NAMALWA (cell line): ENCODE measurements at regions not wholly inside any gene's neighbourhood (a gene's known extent, or its start where the extent isn't known, plus 50 kb on each side); places are given as distances from the start of the nearest gene placed in this dataset.
"Not testable (repeated sequence)": the region's sequence is repeated elsewhere in the genome, so short reads cannot be mapped to it uniquely, and the experiment has no call there.

ENCODE experiments used
- DNase-seq: peaks from one replicate; pipeline ENCODE4 v3.0.0-alpha.2; 2015; ENCODE audit warnings: low spot score

GRCh38 chr12:60714141-60714900 is 1118.5 kb downstream of the SLC16A7 start:
- no peak for DNase-seq

- no peak for DNase-seq
These were observed 1128.6 kb downstream of the SLC16A7 start for GRCh38 chr12:60724475-60724874.

DNA sequence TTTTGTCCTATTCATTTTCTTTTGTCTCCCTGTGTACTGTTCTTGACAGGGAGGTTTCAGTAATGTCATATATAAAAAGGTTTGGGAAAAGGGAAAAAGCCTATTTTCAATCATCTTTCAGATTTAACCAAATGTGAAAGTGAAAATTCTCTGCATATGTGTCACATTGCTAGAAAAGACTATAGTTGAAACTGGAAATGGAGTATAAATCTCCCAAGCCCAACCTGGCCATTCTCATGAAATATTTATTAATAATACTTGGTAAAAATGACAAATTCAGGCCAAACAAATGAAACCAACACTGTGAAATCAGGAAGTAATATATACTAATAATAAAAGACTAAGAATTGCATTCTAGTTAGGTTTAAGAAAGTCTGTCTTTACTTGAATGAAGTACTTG is 1129.2 kb downstream of the SLC16A7 start:
- DNase-seq = no peak

- peak; percentile 7 for DNase-seq
These were observed 1156.8 kb downstream of the SLC16A7 start for GRCh38 chr12:60752589-60752988.

DNA sequence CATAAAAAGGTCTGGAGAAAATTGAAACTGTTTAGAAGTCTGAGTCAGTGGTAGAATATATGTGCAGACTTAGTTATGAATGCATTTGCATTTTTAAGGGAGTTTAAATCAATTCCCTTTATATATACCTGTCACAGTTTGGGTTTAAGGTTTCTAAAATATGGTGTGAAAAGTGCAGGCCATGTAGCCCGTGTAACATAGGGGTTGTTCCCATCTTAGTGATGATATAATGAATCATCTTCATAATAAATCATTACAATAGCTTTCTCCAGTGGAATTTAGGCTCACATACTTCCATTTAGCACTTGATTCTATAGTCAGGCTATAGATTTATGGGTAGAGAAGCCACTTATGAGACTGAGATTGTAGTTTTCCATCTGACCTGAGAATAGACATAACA is 1162.4 kb downstream of the SLC16A7 start:
- no peak for DNase-seq

DNA sequence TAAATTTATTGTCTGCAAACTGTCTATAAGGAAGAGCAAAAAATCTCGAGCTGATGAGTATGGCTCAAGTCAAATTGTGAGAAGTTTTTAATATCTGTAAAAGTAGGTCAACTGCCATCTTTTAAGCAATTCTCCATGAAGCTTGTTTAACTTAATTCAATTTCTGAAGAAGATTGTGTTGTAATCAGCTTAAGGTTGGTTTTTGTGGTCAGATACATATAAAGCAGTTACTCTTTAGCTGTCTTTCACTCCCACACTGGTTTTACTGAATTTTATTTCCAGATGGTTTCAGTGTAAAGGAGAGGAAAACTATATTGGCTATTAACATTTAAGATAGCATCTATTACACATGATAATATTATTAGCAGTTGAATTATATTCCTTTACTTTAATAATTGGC is 1165.1 kb downstream of the SLC16A7 start:
- no peak for DNase-seq

DNA sequence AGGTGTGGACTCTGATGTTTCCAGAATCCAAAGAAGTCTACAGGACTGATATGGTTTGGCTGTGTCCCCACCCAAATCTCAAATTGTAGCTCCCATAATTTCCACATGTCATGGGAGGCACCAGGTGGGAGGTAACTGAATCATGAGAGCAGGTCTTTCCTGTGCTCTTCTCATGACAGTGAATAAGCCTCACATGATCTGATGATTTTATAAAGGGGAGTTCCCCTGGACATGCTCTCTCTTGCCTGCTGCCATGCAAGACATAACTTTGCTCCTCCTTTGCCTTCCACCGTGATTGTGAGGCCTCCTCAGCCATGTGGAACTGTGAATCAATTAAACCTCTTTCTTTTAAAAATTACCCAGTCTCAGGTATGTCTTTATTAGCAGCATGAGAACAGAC is 1205.3 kb downstream of the SLC16A7 start:
- DNase-seq = not testable (repeated sequence)

GRCh38 chr12:60803147-60803546 is 1207.3 kb downstream of the SLC16A7 start:
- DNase-seq = no peak

DNA sequence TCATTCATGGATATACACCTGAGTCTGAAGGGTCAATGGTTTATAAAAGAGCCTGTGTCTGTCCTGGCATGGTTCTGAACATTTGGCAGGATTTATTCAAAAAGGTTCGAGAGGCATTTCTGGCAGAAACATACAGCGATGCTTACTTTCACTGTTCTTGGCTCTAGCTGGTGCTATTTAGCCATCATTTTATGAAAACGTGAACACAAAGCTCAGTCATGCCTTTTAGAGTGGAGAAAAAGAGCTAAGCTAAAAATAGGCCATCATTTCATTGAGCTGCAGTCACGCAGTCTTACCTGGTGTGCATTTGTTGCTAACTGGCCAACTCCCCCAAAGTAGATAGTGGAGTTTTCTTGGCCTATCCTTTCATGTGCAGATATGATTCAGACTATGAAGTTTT is 1209.5 kb downstream of the SLC16A7 start:
- no peak for DNase-seq

DNA sequence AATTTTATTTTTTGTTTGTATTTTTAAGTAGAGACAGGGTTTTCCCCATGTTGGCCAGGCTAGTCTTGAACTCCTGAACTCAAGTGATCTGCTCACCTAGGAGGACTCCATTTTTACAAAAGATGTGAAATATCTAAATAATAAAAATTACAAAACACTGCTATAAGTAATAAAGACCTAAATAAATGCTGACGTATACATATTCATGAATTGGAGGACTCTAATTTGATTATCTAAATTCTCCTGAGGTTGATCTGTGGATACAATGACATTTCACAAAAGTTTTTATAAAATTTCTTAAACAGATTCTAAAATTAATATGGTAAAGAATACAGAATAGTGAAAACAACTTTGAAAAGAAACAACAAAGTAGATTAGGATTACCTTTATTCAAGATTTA is 1224.0 kb downstream of the SLC16A7 start:
- no peak for DNase-seq

DNA sequence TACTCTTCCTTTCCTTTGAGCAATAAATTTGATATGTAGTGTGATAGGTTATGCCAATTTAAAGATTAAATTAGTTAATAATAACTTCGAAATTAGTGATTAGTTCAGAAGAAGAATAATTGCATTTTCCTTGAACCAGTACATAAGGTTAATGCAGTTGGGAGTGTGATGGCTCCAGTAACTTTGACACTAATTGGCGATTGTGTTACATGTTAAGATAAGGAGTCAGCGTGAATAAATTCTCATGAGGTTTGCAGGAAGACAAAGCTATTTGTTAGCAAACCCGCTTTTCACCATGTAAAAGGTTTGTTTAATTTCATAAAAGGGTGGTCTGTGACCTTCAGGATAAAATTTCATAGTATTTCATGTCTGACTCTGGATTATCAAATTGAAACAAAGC is 1226.8 kb downstream of the SLC16A7 start:
- DNase-seq = no peak

GRCh38 chr12:60830381-60830780 is 1234.6 kb downstream of the SLC16A7 start:
- no peak for DNase-seq

- DNase-seq = no peak
These were observed 1236.5 kb downstream of the SLC16A7 start for GRCh38 chr12:60832290-60832689.

- no peak for DNase-seq
These were observed 1238.5 kb downstream of the SLC16A7 start for GRCh38 chr12:60834372-60834771.

GRCh38 chr12:60834806-60835205 is 1239.0 kb downstream of the SLC16A7 start:
- no peak for DNase-seq

- DNase-seq = no peak
These were observed 1240.8 kb downstream of the SLC16A7 start for GRCh38 chr12:60836651-60837050.

- no peak for DNase-seq
These were observed 1246.4 kb downstream of the SLC16A7 start for GRCh38 chr12:60842181-60842580.

GRCh38 chr12:60844101-60844500 is 1248.3 kb downstream of the SLC16A7 start:
- no peak for DNase-seq

DNA sequence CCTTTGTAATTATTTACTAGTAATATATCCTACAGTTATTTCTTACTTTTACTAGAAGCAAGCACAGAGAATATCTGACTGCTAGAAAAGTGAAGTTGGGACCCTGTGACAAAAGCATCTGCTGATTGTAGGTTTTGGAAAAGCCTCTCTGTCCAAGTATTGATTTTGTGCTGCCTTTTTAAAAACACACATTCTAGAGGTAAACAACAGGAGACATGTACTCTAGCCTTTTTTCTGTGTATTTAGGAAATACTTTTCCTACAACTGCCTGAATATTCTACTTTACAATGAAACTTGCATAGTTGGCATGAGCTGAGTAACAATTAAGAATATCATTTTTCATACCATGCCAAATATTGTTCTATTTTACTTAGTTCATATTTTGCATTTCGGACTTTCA is 1249.0 kb downstream of the SLC16A7 start:
- DNase-seq = no peak

GRCh38 chr12:60845696-60846095 is 1249.9 kb downstream of the SLC16A7 start:
- no peak for DNase-seq

DNA sequence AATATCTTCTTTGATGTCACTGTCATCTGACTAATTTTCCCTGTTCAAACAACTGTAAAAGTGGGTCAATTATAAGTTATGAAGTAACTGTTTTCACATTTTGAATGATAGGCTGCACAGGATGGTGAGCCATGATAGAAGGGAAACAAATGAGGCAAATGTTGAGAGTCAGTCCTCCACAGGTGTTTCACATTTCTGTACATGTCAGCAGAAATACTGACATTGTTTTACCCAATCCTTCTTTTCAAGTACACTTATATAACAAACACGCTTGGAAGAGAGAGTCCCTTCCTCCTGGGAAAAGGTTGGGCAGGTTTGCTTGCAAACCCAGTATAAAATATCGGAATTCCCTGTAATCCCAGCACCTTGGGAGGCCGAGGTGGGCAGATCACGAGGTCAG is 1251.5 kb downstream of the SLC16A7 start:
- DNase-seq = no peak

DNA sequence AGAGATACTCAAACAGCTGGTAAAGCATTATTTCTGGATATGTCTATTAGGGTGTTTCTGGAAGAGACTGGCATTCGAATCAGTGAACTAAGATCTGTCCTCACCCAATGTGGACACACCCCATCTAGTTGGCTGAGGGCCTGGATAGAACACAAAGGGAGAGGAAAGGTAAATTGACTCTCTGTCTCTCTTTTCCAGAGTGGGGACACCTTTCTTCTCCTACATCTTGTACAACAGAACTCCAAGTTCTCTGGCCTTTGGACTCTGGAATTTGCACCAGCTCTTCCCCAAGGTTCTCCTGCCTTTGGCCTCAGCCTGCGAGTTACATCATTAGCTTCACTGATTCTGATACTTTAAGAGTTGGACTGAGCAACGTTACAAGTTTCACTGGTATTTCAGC is 1253.9 kb downstream of the SLC16A7 start:
- DNase-seq = no peak

GRCh38 chr12:60853407-60853806 is 1257.6 kb downstream of the SLC16A7 start:
- DNase-seq = no peak

DNA sequence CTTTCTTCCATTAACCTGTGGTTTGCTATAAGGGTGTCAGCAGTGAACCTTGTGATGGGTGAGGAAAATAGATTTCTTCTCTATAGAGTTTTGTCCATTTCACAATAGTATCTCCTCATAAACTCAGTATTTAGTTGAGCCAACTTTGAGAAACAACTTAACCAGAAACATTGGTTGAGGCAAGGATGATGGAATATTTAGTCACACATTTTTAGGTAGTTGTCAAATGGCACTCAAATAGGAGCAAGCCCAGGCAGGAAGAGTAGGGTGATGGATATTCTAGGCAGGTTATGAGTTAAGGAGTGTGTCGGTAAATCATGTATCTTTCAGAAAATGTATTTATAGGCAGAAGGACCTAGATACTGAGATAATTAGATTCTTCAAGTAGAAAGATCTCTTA is 1267.6 kb downstream of the SLC16A7 start:
- no peak for DNase-seq
